Gastroesophageal sphincter (tissue), 4 donors: ENCODE measurements at regions not wholly inside any gene's neighbourhood (a gene's known extent, or its start where the extent isn't known, plus 50 kb on each side); places are given as distances from the start of the nearest gene placed in this dataset.

Experiments used
- ATAC-seq: fragments of 150-250 bp; one replicate; pipeline ENCODE4 v1.9.1; 2016; ENCODE audit warnings: mild to moderate bottlenecking, moderate library complexity
- H3K27ac ChIP-seq, 4 donors: fragments of 200-600 bp; sonication (generic) in 3 of 4; 1 replicate in 3 of 4; 2 replicates in 1 of 4; pipeline ENCODE4 v1.5.1; 2016 to 2019
- H3K27me3 ChIP-seq: fragments of 200-600 bp; sonication (generic); one replicate; pipeline ENCODE4 v1.5.1; 2019
- H3K36me3 ChIP-seq, 2 donors: fragments of 200-600 bp; sonication (generic); one replicate each; pipeline ENCODE4 v1.5.1; 2019; ENCODE audit warnings: control low read depth in 1 of 2
- H3K4me1 ChIP-seq, 3 donors: fragments of 200-600 bp; sonication (generic); 1 replicate in 2 of 3; 2 replicates in 1 of 3; pipeline ENCODE4 v1.5.1; 2016 to 2019; ENCODE audit warnings: control low read depth in 2 of 3
- H3K4me3 ChIP-seq, 2 donors: fragments of 200-600 bp; sonication (generic); one replicate each; pipeline ENCODE4 v1.5.1; 2019; ENCODE audit warnings: mild to moderate bottlenecking in 1 of 2, moderate library complexity in 1 of 2
- H3K9me3 ChIP-seq, 3 donors: fragments of 200-600 bp; sonication (generic); one replicate each; pipeline ENCODE4 v1.5.1; 2017 to 2019; ENCODE audit warnings: control low read depth in 2 of 3
- CTCF ChIP-seq, 4 experiments: fragments of 200-600 bp in 2 of 4; fragments of 450-650 bp in 2 of 4; sonication (generic) in 1 of 4; IDR thresholded peaks; one replicate each; pipeline ENCODE4 v1.5.1; 2017 to 2019; ENCODE audit warnings: antibody characterized with exemption in 4 of 4, mild to moderate bottlenecking in 2 of 4, moderate library complexity in 2 of 4
- EP300 ChIP-seq: sonication (generic); formaldehyde crosslinking; IDR thresholded peaks from one replicate; pipeline ENCODE4 v1.6.1; 2017; ENCODE audit warnings: antibody characterized with exemption, mild to moderate bottlenecking
- POLR2A ChIP-seq, 2 donors: fragments of 450-650 bp; IDR thresholded peaks; one replicate each; pipeline ENCODE4 v1.6.1; 2017; ENCODE audit warnings: antibody characterized with exemption in 2 of 2, mild to moderate bottlenecking in 2 of 2, moderate library complexity in 1 of 2
- POLR2AphosphoS5 ChIP-seq: sonication (generic); formaldehyde crosslinking; IDR thresholded peaks from one replicate; pipeline ENCODE4 v1.6.1; 2017; ENCODE audit warnings: antibody characterized with exemption
- WGBS, 2 donors: methylation state at CpG; one replicate each; pipeline ENCODE4 v1.1.5; 2018; ENCODE audit warnings: low coverage in 1 of 2; 5-methylcytosine and 5-hydroxymethylcytosine counted together

GRCh38 chr2:100726866-100727265 lies 93.1 kb upstream of the NPAS2 start:
- no peaks in the 10 kb centered on the region for H3K36me3 ChIP-seq
- WGBS, 2 donors: 54 to 64% methylated on average over 2 of the region's 2 CpGs
- peaks cover 0 to 5% (median 0%) of the 10 kb centered on the region in 3 donors for H3K9me3 ChIP-seq
- H3K27ac ChIP-seq: no peak overlapping the region
- no peak overlapping the region for H3K4me3 ChIP-seq
- no peak for TF ChIP-seq CTCF (IDR thresholded peaks at IDR 0.05)
- TF ChIP-seq EP300: no peak
- no peak for TF ChIP-seq POLR2AphosphoS5
- no peak for TF ChIP-seq POLR2A (IDR thresholded peaks at IDR 0.05)
- peaks cover 5% of the 10 kb centered on the region for H3K27me3 ChIP-seq
- no peak for ATAC-seq
- no peaks in the 10 kb centered on the region for H3K4me1 ChIP-seq

- TF ChIP-seq POLR2AphosphoS5: no peak
- TF ChIP-seq CTCF (IDR thresholded peaks at IDR 0.05): peak in 3 of 4 experiments; percentile 57 to 64 (median 60)
- no peak for TF ChIP-seq EP300
- no peak for TF ChIP-seq POLR2A (IDR thresholded peaks at IDR 0.05)
- peak; percentile 52 for ATAC-seq
These were observed 89.6 kb upstream of the NPAS2 start for GRCh38 chr2:100730290-100730868.

GRCh38 chr2:100731535-100731981 lies 88.4 kb upstream of the NPAS2 start:
- 65 to 70% methylated on average over 3 of the region's 3 CpGs for WGBS, 2 donors
- peaks cover 0 to 10% (median 0%) of the 10 kb centered on the region in 3 donors for H3K4me1 ChIP-seq
- H3K4me3 ChIP-seq: no peak overlapping the region
- TF ChIP-seq POLR2AphosphoS5: no peak
- no peak for TF ChIP-seq CTCF (IDR thresholded peaks at IDR 0.05)
- no peak for TF ChIP-seq POLR2A (IDR thresholded peaks at IDR 0.05)
- no peak for TF ChIP-seq EP300
- H3K36me3 ChIP-seq: no peaks in the 10 kb centered on the region
- ATAC-seq: no peak
- no peaks in the 10 kb centered on the region for H3K27me3 ChIP-seq
- H3K27ac ChIP-seq: no peak overlapping the region
- H3K9me3 ChIP-seq: peaks cover 0 to 5% (median 0%) of the 10 kb centered on the region in 3 donors

More at GRCh38 chr2:100730290-100730868, 89.6 kb upstream of the NPAS2 start:
- Histone ChIP-seq H3K36me3 (no peaks in the 10 kb centered on the region), H3K27me3 (no peaks in the 10 kb centered on the region), H3K4me3 (no peak overlapping the region), H3K9me3 (peaks cover 0 to 5% (median 0%) of the 10 kb centered on the region in 3 donors), H3K27ac (no peak overlapping the region), H3K4me1 (peaks cover 0 to 10% (median 0%) of the 10 kb centered on the region in 3 donors)
- WGBS, 2 donors: 57 to 67% methylated on average over 5 to 6 of the region's 6 CpGs

GRCh38 chr2:100733391-100734187 lies 86.3 kb upstream of the NPAS2 start:
- peak; percentile 88 for ATAC-seq
- 24 to 43% methylated on average over 4 to 8 of the region's 11 CpGs for WGBS, 2 donors
- Histone ChIP-seq H3K27ac (no peak overlapping the region), H3K4me3 (no peak overlapping the region), H3K36me3 (no peaks in the 10 kb centered on the region), H3K9me3 (peaks cover 0 to 5% (median 0%) of the 10 kb centered on the region in 3 donors), H3K4me1 (peaks cover 0 to 10% (median 0%) of the 10 kb centered on the region in 3 donors), H3K27me3 (no peaks in the 10 kb centered on the region)
- TF ChIP-seq POLR2A (IDR thresholded peaks at IDR 0.05) (no peak), CTCF (IDR thresholded peaks at IDR 0.05) (no peak), POLR2AphosphoS5 (no peak), EP300 (no peak)
